ENCODE measurements at regions not wholly inside any gene's neighbourhood (a gene's known extent, or its start where the extent isn't known, plus 50 kb on each side); places are given as distances from the start of the nearest gene placed in this dataset.

DNA sequence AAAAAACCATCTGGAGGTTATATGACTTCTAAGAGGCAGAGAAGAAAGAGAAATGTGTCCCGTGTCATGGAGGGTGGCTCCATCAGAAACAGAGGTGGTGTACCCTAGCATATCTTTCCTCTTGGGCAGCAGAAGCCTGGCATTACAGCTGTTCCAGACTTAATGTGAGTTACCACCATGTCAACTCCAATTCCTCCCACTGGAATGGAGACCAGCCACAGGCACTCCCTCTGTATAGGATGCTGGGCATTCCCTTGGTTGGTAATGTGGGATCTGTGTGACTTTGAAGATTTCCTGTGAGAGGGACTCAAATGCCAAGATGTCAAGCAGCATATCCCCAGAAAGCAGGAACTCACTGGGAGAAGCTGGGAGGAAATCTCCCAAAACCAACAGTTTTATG is 77.1 kb upstream of the COG2 start:
- H3K9me3 ChIP-seq (replicated peaks in 1 of 2; ENCODE audit: control insufficient read depth in 1 of 2, insufficient read depth in 1 of 2, low read length in 2 of 2), result no peaks in the 10 kb centered on the region
- H3K4me1 ChIP-seq (ENCODE audit: control insufficient read depth in 1 of 2, insufficient read depth in 2 of 2, low read length in 2 of 2), result peaks cover 24 to 27% of the 10 kb centered on the region in 2 donors
- H3K27ac ChIP-seq (ENCODE audit: low read depth in 1 of 2, low read length in 2 of 2), result no peak overlapping the region

GRCh38 chr1:230563591-230563990 is 78.7 kb upstream of the COG2 start:
- H3K4me2 ChIP-seq (replicated peaks; ENCODE audit: extremely low read depth, low read length, poor library complexity, severe bottlenecking), result peak overlapping the region; percentile 14
- peaks cover 47% of the 10 kb centered on the region for H3K4me1 Mint-ChIP-seq
- TF ChIP-seq, protein P1, sequence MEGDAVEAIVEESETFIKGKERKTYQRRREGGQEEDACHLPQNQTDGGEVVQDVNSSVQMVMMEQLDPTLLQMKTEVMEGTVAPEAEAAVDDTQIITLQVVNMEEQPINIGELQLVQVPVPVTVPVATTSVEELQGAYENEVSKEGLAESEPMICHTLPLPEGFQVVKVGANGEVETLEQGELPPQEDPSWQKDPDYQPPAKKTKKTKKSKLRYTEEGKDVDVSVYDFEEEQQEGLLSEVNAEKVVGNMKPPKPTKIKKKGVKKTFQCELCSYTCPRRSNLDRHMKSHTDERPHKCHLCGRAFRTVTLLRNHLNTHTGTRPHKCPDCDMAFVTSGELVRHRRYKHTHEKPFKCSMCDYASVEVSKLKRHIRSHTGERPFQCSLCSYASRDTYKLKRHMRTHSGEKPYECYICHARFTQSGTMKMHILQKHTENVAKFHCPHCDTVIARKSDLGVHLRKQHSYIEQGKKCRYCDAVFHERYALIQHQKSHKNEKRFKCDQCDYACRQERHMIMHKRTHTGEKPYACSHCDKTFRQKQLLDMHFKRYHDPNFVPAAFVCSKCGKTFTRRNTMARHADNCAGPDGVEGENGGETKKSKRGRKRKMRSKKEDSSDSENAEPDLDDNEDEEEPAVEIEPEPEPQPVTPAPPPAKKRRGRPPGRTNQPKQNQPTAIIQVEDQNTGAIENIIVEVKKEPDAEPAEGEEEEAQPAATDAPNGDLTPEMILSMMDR (IDR thresholded peaks at IDR 0.05), result no peak
- peaks cover 0 to 2% of the 10 kb centered on the region in 2 donors for H3K36me3 Mint-ChIP-seq
- no peak overlapping the region for H3K4me3 ChIP-seq (replicated peaks in 1 of 3; ENCODE audit: low read depth in 2 of 3, low read length in 3 of 3)
- intact Hi-C loops (cut with micrococcal nuclease), result no loop called here
- no peak overlapping the region for H2AFZ ChIP-seq (ENCODE audit: insufficient read depth, low read depth, low read length, poor library complexity, severe bottlenecking)
- peaks cover 2 to 9% (median 8%) of the 10 kb centered on the region in 3 donors for H3K27me3 Mint-ChIP-seq (ENCODE audit: low read depth in 3 of 3)
- no CpG with 5 or more reads among the region's 7 CpGs for WGBS (ENCODE audit: insufficient coverage)
- H3K9me3 ChIP-seq (replicated peaks in 1 of 2; ENCODE audit: control insufficient read depth in 1 of 2, insufficient read depth in 1 of 2, low read length in 2 of 2), result no peaks in the 10 kb centered on the region
- H3K4me3 Mint-ChIP-seq, result peak overlapping the region in 1 of 2 donors; percentile 44
- peaks cover 0 to 2% of the 10 kb centered on the region in 2 donors for H3K27me3 ChIP-seq (ENCODE audit: control insufficient read depth in 2 of 2, insufficient read depth in 2 of 2, low read length in 2 of 2)
- peak overlapping the region in 3 of 7 donors; percentile 1 to 52 (median 4) for H3K27ac Mint-ChIP-seq
- no peaks in the 10 kb centered on the region for H3K79me2 ChIP-seq (ENCODE audit: insufficient read depth, low read length)
- peak overlapping the region in 1 of 2 donors; percentile 37 for H3K27ac ChIP-seq (ENCODE audit: low read depth in 1 of 2, low read length in 2 of 2)
- H4K20me1 ChIP-seq (ENCODE audit: insufficient read depth, low read length), result no peaks in the 10 kb centered on the region
- H3K9ac ChIP-seq (ENCODE audit: insufficient read depth, low read length, poor library complexity, severe bottlenecking), result no peak overlapping the region
- H3K36me3 ChIP-seq (replicated peaks in 1 of 2; ENCODE audit: control insufficient read depth in 1 of 2, insufficient read depth in 2 of 2, low read length in 2 of 2), result no peaks in the 10 kb centered on the region
- peak in 2 of 3 donors; percentile 11 to 25 for DNase-seq
- peaks cover 0 to 3% (median under 1%) of the 10 kb centered on the region in 7 donors for H3K9me3 Mint-ChIP-seq
- peaks cover 21 to 23% of the 10 kb centered on the region in 2 donors for H3K4me1 ChIP-seq (ENCODE audit: control insufficient read depth in 1 of 2, insufficient read depth in 2 of 2, low read length in 2 of 2)

More for the DNA sequence above, 77.1 kb upstream of the COG2 start:
- Mint-ChIP-seq H3K27me3 (ENCODE audit: low read depth in 3 of 3) (peaks cover 2 to 8% (median 7%) of the 10 kb centered on the region in 3 donors), H3K4me3 (no peak overlapping the region), H3K9me3 (peaks cover 0 to 3% (median 0%) of the 10 kb centered on the region in 7 donors), H3K36me3 (peaks cover 2 to 3% of the 10 kb centered on the region in 2 donors), H3K4me1 (peaks cover 52% of the 10 kb centered on the region), H3K27ac (no peak overlapping the region)
- 60% methylated on average over 1 of the region's 1 CpG for WGBS (ENCODE audit: insufficient coverage)
- Histone ChIP-seq H3K9ac (ENCODE audit: insufficient read depth, low read length, poor library complexity, severe bottlenecking) (no peak overlapping the region), H3K27me3 (ENCODE audit: control insufficient read depth in 2 of 2, insufficient read depth in 2 of 2, low read length in 2 of 2) (no peaks in the 10 kb centered on the region), H3K4me3 (replicated peaks in 1 of 3; ENCODE audit: low read depth in 2 of 3, low read length in 3 of 3) (no peak overlapping the region), H3K36me3 (replicated peaks in 1 of 2; ENCODE audit: control insufficient read depth in 1 of 2, insufficient read depth in 2 of 2, low read length in 2 of 2) (no peaks in the 10 kb centered on the region), H3K4me2 (replicated peaks; ENCODE audit: extremely low read depth, low read length, poor library complexity, severe bottlenecking) (no peak overlapping the region), H3K79me2 (ENCODE audit: insufficient read depth, low read length) (no peaks in the 10 kb centered on the region), H4K20me1 (ENCODE audit: insufficient read depth, low read length) (no peaks in the 10 kb centered on the region), H2AFZ (ENCODE audit: insufficient read depth, low read depth, low read length, poor library complexity, severe bottlenecking) (no peak overlapping the region)
- TF ChIP-seq, protein P1 (IDR thresholded peaks at IDR 0.05), result no peak
- intact Hi-C loops (cut with micrococcal nuclease), result no loop called here
- no peak for DNase-seq
